HEK293T (cell line): ENCODE measurements at regions not wholly inside any gene's neighbourhood (a gene's known extent, or its start where the extent isn't known, plus 50 kb on each side); places are given as distances from the start of the nearest gene placed in this dataset.

Source experiments
- CTBP1 ChIP-seq: fragments of 450-650 bp; IDR thresholded peaks from 2 replicates; pipeline ENCODE4 v1.6.1; 2016; ENCODE audit warnings: borderline replicate concordance
- FOXM1 ChIP-seq: fragments of 450-650 bp; IDR thresholded peaks from 2 replicates; pipeline ENCODE4 v1.6.1; 2017; ENCODE audit warnings: mild to moderate bottlenecking, borderline replicate concordance
- HDGF ChIP-seq: fragments of 450-650 bp; IDR thresholded peaks from 2 replicates; pipeline ENCODE4 v1.6.1; 2017; ENCODE audit warnings: antibody characterized with exemption, borderline replicate concordance
- PKNOX1 ChIP-seq: fragments of 450-650 bp; IDR thresholded peaks from 2 replicates; pipeline ENCODE4 v1.6.1; 2016
- SP1 ChIP-seq: fragments of 450-650 bp; IDR thresholded peaks from 2 replicates; pipeline ENCODE4 v1.6.1; 2017
- SUZ12 ChIP-seq: fragments of 450-650 bp; IDR thresholded peaks from 2 replicates; pipeline ENCODE4 v1.6.1; 2016; ENCODE audit warnings: mild to moderate bottlenecking

GRCh38 chr3:5554245-5554747, 366.8 kb downstream of the EDEM1 start:
- TF ChIP-seq PKNOX1 (no peak), CTBP1 (no peak), FOXM1 (no peak), SUZ12 (no peak), SP1 (no peak), HDGF (no peak)
